Vagina (tissue), 2 donors: ENCODE measurements at regions not wholly inside any gene's neighbourhood (a gene's known extent, or its start where the extent isn't known, plus 50 kb on each side); places are given as distances from the start of the nearest gene placed in this dataset.

ENCODE experiments used
- CTCF ChIP-seq, 3 experiments: fragments of 450-650 bp in 2 of 3; fragments of 200-600 bp in 1 of 3; sonication (generic) in 1 of 3; IDR thresholded peaks; one replicate each; pipeline ENCODE4 v1.5.1; 2017 to 2019; ENCODE audit warnings: antibody characterized with exemption in 3 of 3, mild to moderate bottlenecking in 2 of 3, moderate library complexity in 2 of 3
- POLR2AphosphoS5 ChIP-seq, 2 donors: sonication (generic); formaldehyde crosslinking; IDR thresholded peaks; one replicate each; pipeline ENCODE4 v1.9.0; 2017; ENCODE audit warnings: antibody characterized with exemption in 2 of 2, mild to moderate bottlenecking in 2 of 2, low read depth in 1 of 2; ENCODE audit not compliant: insufficient read depth in 1 of 2

DNA sequence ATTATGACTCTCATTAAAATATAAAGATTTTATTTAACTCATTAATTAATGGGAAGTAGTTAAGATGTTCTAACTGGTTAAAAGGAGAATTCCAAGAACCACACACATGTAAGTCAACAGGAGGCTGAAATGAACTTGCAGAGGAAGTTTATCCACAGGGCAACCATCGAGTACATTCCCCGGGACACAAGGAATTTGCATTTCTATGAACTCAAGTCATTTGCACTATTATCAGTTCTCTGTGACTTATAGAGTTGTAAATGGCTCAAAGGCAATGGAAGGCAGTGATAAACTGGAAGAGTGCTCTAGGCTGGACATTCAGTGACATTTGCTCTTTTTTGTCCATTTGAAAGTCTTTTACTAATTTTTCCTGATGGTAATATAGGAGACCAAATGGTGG is 97.4 kb downstream of the SNX5 start:
- TF ChIP-seq CTCF (IDR thresholded peaks at IDR 0.05), result no peak
- no peak for TF ChIP-seq POLR2AphosphoS5 (IDR thresholded peaks at IDR 0.05; ENCODE audit: insufficient read depth in 1 of 2, low read depth in 1 of 2)
